Adipocyte (in vitro differentiated cells): ENCODE measurements at regions not wholly inside any gene's neighbourhood (a gene's known extent, or its start where the extent isn't known, plus 50 kb on each side); places are given as distances from the start of the nearest gene placed in this dataset.
"Not testable (repeated sequence)": the region's sequence is repeated elsewhere in the genome, so short reads cannot be mapped to it uniquely, and the experiment has no call there.

ENCODE experiments used
- DNase-seq: peaks from one replicate; pipeline ENCODE4 v3.0.0-alpha.2; 2015; ENCODE audit warnings: low read depth
- H3K27me3 ChIP-seq: replicated peaks from 2 replicates; pipeline ENCODE4 v1.7.0; 2013; ENCODE audit warnings: mild to moderate bottlenecking, low read length, moderate library complexity; ENCODE audit not compliant: control insufficient read depth, insufficient read depth
- H3K36me3 ChIP-seq: 2 replicates; pipeline ENCODE4 v1.7.0; 2013; ENCODE audit warnings: low read length, mild to moderate bottlenecking, moderate library complexity; ENCODE audit not compliant: control insufficient read depth, insufficient read depth, severe bottlenecking
- H3K4me1 ChIP-seq: 2 replicates; pipeline ENCODE4 v1.7.0; 2013; ENCODE audit warnings: mild to moderate bottlenecking, low read length, moderate library complexity; ENCODE audit not compliant: control insufficient read depth, insufficient read depth
- H3K4me3 ChIP-seq: 2 replicates; pipeline ENCODE4 v1.7.0; 2013; ENCODE audit warnings: mild to moderate bottlenecking, low read length, moderate library complexity
- H3K9ac ChIP-seq: 2 replicates; pipeline ENCODE4 v1.7.0; 2013; ENCODE audit warnings: mild to moderate bottlenecking, low read length, moderate library complexity
- H3K9me3 ChIP-seq: 2 replicates; pipeline ENCODE4 v1.7.0; 2013; ENCODE audit warnings: mild to moderate bottlenecking, low read length, moderate library complexity; ENCODE audit not compliant: control insufficient read depth

- Histone ChIP-seq H3K4me3 (no peak overlapping the region), H3K4me1 (no peaks in the 10 kb centered on the region), H3K9me3 (peaks cover 34% of the 10 kb centered on the region), H3K27me3 (no peaks in the 10 kb centered on the region), H3K36me3 (no peaks in the 10 kb centered on the region), H3K9ac (no peak overlapping the region)
- no peak for DNase-seq
Observed at GRCh38 chr4:116018831-116019230, 905.4 kb upstream of the NDST4 start.

- Histone ChIP-seq H3K9ac (no peak overlapping the region), H3K9me3 (peaks cover 34% of the 10 kb centered on the region), H3K4me1 (no peaks in the 10 kb centered on the region), H3K36me3 (no peaks in the 10 kb centered on the region), H3K27me3 (no peaks in the 10 kb centered on the region), H3K4me3 (no peak overlapping the region)
- DNase-seq, result peak; percentile 34
Observed at GRCh38 chr4:116016201-116016600, 902.8 kb upstream of the NDST4 start.

- Histone ChIP-seq H3K4me3 (no peak overlapping the region), H3K27me3 (no peaks in the 10 kb centered on the region), H3K36me3 (no peaks in the 10 kb centered on the region), H3K4me1 (no peaks in the 10 kb centered on the region), H3K9me3 (peaks cover 29% of the 10 kb centered on the region), H3K9ac (no peak overlapping the region)
- DNase-seq, result no peak
Observed at GRCh38 chr4:116015549-116015948, 902.1 kb upstream of the NDST4 start.

GRCh38 chr4:116015062-116015461 is 901.6 kb upstream of the NDST4 start:
- no peak overlapping the region for H3K9ac ChIP-seq
- H3K9me3 ChIP-seq, result peaks cover 27% of the 10 kb centered on the region
- no peaks in the 10 kb centered on the region for H3K36me3 ChIP-seq
- no peaks in the 10 kb centered on the region for H3K4me1 ChIP-seq
- no peaks in the 10 kb centered on the region for H3K27me3 ChIP-seq
- H3K4me3 ChIP-seq, result no peak overlapping the region
- no peak for DNase-seq

GRCh38 chr4:116010923-116011322 is 897.5 kb upstream of the NDST4 start:
- Histone ChIP-seq H3K4me3 (no peak overlapping the region), H3K9ac (no peak overlapping the region), H3K36me3 (no peaks in the 10 kb centered on the region), H3K4me1 (no peaks in the 10 kb centered on the region), H3K27me3 (no peaks in the 10 kb centered on the region), H3K9me3 (peaks cover 18% of the 10 kb centered on the region)
- no peak for DNase-seq

GRCh38 chr4:116005806-116006088 is 892.3 kb upstream of the NDST4 start:
- Histone ChIP-seq H3K4me3 (no peak overlapping the region), H3K36me3 (no peaks in the 10 kb centered on the region), H3K9ac (no peak overlapping the region), H3K27me3 (no peaks in the 10 kb centered on the region), H3K9me3 (no peaks in the 10 kb centered on the region), H3K4me1 (no peaks in the 10 kb centered on the region)
- DNase-seq, result peak; percentile 4

GRCh38 chr4:116005037-116005805 is 891.8 kb upstream of the NDST4 start:
- Histone ChIP-seq H3K36me3 (no peaks in the 10 kb centered on the region), H3K27me3 (no peaks in the 10 kb centered on the region), H3K4me3 (no peak overlapping the region), H3K4me1 (no peaks in the 10 kb centered on the region), H3K9ac (no peak overlapping the region), H3K9me3 (no peaks in the 10 kb centered on the region)
- peak; percentile 72 for DNase-seq

GRCh38 chr4:116001291-116001690 is 887.9 kb upstream of the NDST4 start:
- no peak for DNase-seq
- no peaks in the 10 kb centered on the region for H3K4me1 ChIP-seq
- no peak overlapping the region for H3K4me3 ChIP-seq
- no peaks in the 10 kb centered on the region for H3K9me3 ChIP-seq
- no peak overlapping the region for H3K9ac ChIP-seq
- H3K36me3 ChIP-seq, result no peaks in the 10 kb centered on the region
- no peaks in the 10 kb centered on the region for H3K27me3 ChIP-seq

- Histone ChIP-seq H3K9me3 (no peaks in the 10 kb centered on the region), H3K9ac (no peak overlapping the region), H3K36me3 (no peaks in the 10 kb centered on the region), H3K4me3 (no peak overlapping the region), H3K27me3 (no peaks in the 10 kb centered on the region), H3K4me1 (no peaks in the 10 kb centered on the region)
- no peak for DNase-seq
Observed at GRCh38 chr4:115986573-115986972, 873.2 kb upstream of the NDST4 start.

- H3K9ac ChIP-seq, H3K4me3 ChIP-seq, H3K27me3 ChIP-seq, DNase-seq, H3K4me1 ChIP-seq, H3K9me3 ChIP-seq, H3K36me3 ChIP-seq: not testable (repeated sequence)
Observed at GRCh38 chr4:115975421-115976001, 862.1 kb upstream of the NDST4 start.

GRCh38 chr4:115973768-115974167 is 860.3 kb upstream of the NDST4 start:
- Histone ChIP-seq H3K27me3 (no peaks in the 10 kb centered on the region), H3K9me3 (no peaks in the 10 kb centered on the region), H3K4me3 (no peak overlapping the region), H3K4me1 (peaks cover 3% of the 10 kb centered on the region), H3K36me3 (no peaks in the 10 kb centered on the region), H3K9ac (no peak overlapping the region)
- DNase-seq, result no peak

GRCh38 chr4:115972967-115973366 is 859.5 kb upstream of the NDST4 start:
- no peaks in the 10 kb centered on the region for H3K27me3 ChIP-seq
- no peaks in the 10 kb centered on the region for H3K36me3 ChIP-seq
- H3K4me1 ChIP-seq, result peaks cover 3% of the 10 kb centered on the region
- no peak overlapping the region for H3K9ac ChIP-seq
- no peaks in the 10 kb centered on the region for H3K9me3 ChIP-seq
- no peak overlapping the region for H3K4me3 ChIP-seq
- no peak for DNase-seq
